HCT116 (cell line): ENCODE measurements at regions not wholly inside any gene's neighbourhood (a gene's known extent, or its start where the extent isn't known, plus 50 kb on each side); places are given as distances from the start of the nearest gene placed in this dataset.

Source experiments
- ATAC-seq: fragments of 200-7000 bp; cut with Tn5 transposase; 2 replicates; pipeline ENCODE4 v1.9.1; 2020; ENCODE audit warnings: mild to moderate bottlenecking, moderate library complexity
- BruUV-seq: library from RNA; stranded (reverse); fragments of 400-500 nt; replicated peaks from 2 replicates; lab custom pipeline; 2021; lab: Mats Ljungman, UMichigan
- CTCF ChIA-PET: fragments of 300-600 bp; sonication (Branson Sonifier 250); formaldehyde crosslinking; loops from one replicate; lab custom pipeline; 2021; ENCODE audit warnings: antibody characterized with exemption; lab: Charles Lee
- POLR2A ChIA-PET: fragments of 300-600, 350-600 bp; sonication (Branson Sonifier 250); formaldehyde crosslinking; loops from one replicate; lab custom pipeline; 2021; ENCODE audit warnings: antibody characterized with exemption; lab: Charles Lee
- RAD21 ChIA-PET, 2 experiments: fragments of 300-600 bp; sonication (Branson Sonifier 250); formaldehyde crosslinking; loops; one replicate each; lab custom pipeline; 2023; ENCODE audit warnings: low total read pairs in 2 of 2; ENCODE audit not compliant: uncharacterized antibody in 2 of 2, unreplicated experiment in 2 of 2, low non-redundant PET in 1 of 2; lab: Charles Lee
- DNase-seq: peaks from one replicate; pipeline ENCODE4 v3.0.0-alpha.2; 2010; ENCODE audit warnings: low read depth, low spot score
- H2AFZ ChIP-seq: fragments of 200-600 bp; shearing (Covaris generic), sonication (generic); 2 replicates; pipeline ENCODE4 v1.6.1; 2017; ENCODE audit warnings: low read depth, mixed run types, mixed read lengths, antibody characterized with exemption, low read length; ENCODE audit not compliant: poor library complexity, severe bottlenecking
- H3K27ac ChIP-seq: 2 replicates; pipeline ENCODE4 v1.5.1; 2012; ENCODE audit warnings: low read depth, low read length
- H3K27me3 ChIP-seq: fragments of 200-600 bp; sonication (generic); 2 replicates; pipeline ENCODE4 v1.6.1; 2016; ENCODE audit warnings: mixed run types, low read length, mixed read lengths; ENCODE audit not compliant: insufficient read depth
- H3K36me3 ChIP-seq, 2 experiments: fragments of 200-500 bp in 1 of 2; fragments of 200-600 bp in 1 of 2; sonication (Bioruptor generic) in 1 of 2; sonication (generic) in 1 of 2; 2 replicates each; pipeline versions ENCODE4 v1.5.1 to v1.6.1; 2014 to 2016; ENCODE audit warnings: low read length in 2 of 2, inconsistent platforms in 1 of 2, mixed read lengths in 1 of 2, mixed run types in 1 of 2; ENCODE audit not compliant: insufficient read depth in 2 of 2, control insufficient read depth in 1 of 2
- H3K4me1 ChIP-seq, 2 experiments: fragments of 200-600 bp in 1 of 2; sonication (generic) in 1 of 2; 2 replicates each; pipeline versions ENCODE4 v1.5.1 to v1.6.1; 2012 to 2017; ENCODE audit warnings: low read length in 2 of 2, inconsistent platforms in 1 of 2, mild to moderate bottlenecking in 1 of 2, mixed read lengths in 1 of 2, mixed run types in 1 of 2, moderate library complexity in 1 of 2; ENCODE audit not compliant: insufficient read depth in 2 of 2, control insufficient read depth in 1 of 2
- H3K4me2 ChIP-seq: fragments of 200-600 bp; sonication (generic); 2 replicates; pipeline ENCODE4 v1.6.1; 2017; ENCODE audit warnings: mixed run types, low read length, mixed read lengths
- H3K4me3 ChIP-seq, 2 experiments: fragments of 200-600 bp in 1 of 2; sonication (generic) in 1 of 2; replicated peaks in 1 of 2; 2 replicates each; pipeline ENCODE4 v1.5.1; 2011 to 2016; ENCODE audit warnings: low read length in 2 of 2, control low read depth in 1 of 2, low read depth in 1 of 2, mild to moderate bottlenecking in 1 of 2, mixed read lengths in 1 of 2, mixed run types in 1 of 2
- H3K79me2 ChIP-seq: fragments of 200-600 bp; sonication (generic); 2 replicates; pipeline ENCODE4 v1.6.1; 2017; ENCODE audit warnings: mild to moderate bottlenecking, mixed run types, low read length, moderate library complexity, mixed read lengths; ENCODE audit not compliant: insufficient read depth
- H3K9ac ChIP-seq: fragments of 200-600 bp; sonication (generic); 2 replicates; pipeline ENCODE4 v1.6.1; 2016; ENCODE audit warnings: low read length, mixed read lengths
- H3K9me2 ChIP-seq: fragments of 200-600 bp; sonication (generic), shearing (Covaris generic); 2 replicates; pipeline ENCODE4 v1.6.1; 2017; ENCODE audit warnings: mixed run types, mild to moderate bottlenecking, moderate library complexity; ENCODE audit not compliant: insufficient read depth
- H3K9me3 ChIP-seq, 2 experiments: fragments of 200-500 bp in 1 of 2; fragments of 200-600 bp in 1 of 2; sonication (Bioruptor generic) in 1 of 2; sonication (generic) in 1 of 2; 2 replicates each; pipeline ENCODE4 v1.6.1; 2014 to 2017; ENCODE audit warnings: low read length in 2 of 2, mixed read lengths in 2 of 2, inconsistent platforms in 1 of 2, low read depth in 1 of 2, mild to moderate bottlenecking in 1 of 2, mixed run types in 1 of 2, moderate library complexity in 1 of 2; ENCODE audit not compliant: control insufficient read depth in 1 of 2, insufficient read depth in 1 of 2
- H4K20me1 ChIP-seq: fragments of 200-600 bp; sonication (generic), shearing (Covaris generic); 2 replicates; pipeline ENCODE4 v1.6.1; 2017; ENCODE audit warnings: mixed run types, mild to moderate bottlenecking, moderate library complexity; ENCODE audit not compliant: insufficient read depth
- ATF3 ChIP-seq: IDR thresholded peaks from 2 replicates; pipeline ENCODE4 v1.6.1; 2012
- CBX3 ChIP-seq: IDR thresholded peaks from 2 replicates; pipeline ENCODE4 v1.6.1; 2012; ENCODE audit warnings: low read depth
- EGR1 ChIP-seq: IDR thresholded peaks from 2 replicates; pipeline ENCODE4 v1.6.1; 2012; ENCODE audit warnings: low read depth
- ELF1 ChIP-seq: IDR thresholded peaks from 2 replicates; pipeline ENCODE4 v1.6.1; 2012; ENCODE audit warnings: low read depth, borderline replicate concordance
- EZH2 ChIP-seq: fragments of 200-600 bp; sonication (generic); IDR thresholded peaks from 2 replicates; pipeline ENCODE4 v1.6.1; 2017; ENCODE audit warnings: antibody characterized with exemption, mixed run types
- EZH2phosphoT487 ChIP-seq: fragments of 200-600 bp; IDR thresholded peaks from 2 replicates; pipeline ENCODE4 v1.6.1; 2018; ENCODE audit warnings: antibody characterized with exemption, borderline replicate concordance
- FOSL1 ChIP-seq: IDR thresholded peaks from 2 replicates; pipeline ENCODE4 v1.6.1; 2012; ENCODE audit warnings: low read depth
- JUND ChIP-seq: IDR thresholded peaks from 2 replicates; pipeline ENCODE4 v1.6.1; 2012
- POLR2AphosphoS5 ChIP-seq: IDR thresholded peaks from 2 replicates; pipeline ENCODE4 v1.6.1; 2011; ENCODE audit warnings: mild to moderate bottlenecking, low read depth, low read length, moderate library complexity
- RAD21 ChIP-seq: IDR thresholded peaks from 2 replicates; pipeline ENCODE4 v1.6.1; 2012; ENCODE audit warnings: low read depth, mild to moderate bottlenecking
- SIN3A ChIP-seq: IDR thresholded peaks from 2 replicates; pipeline ENCODE4 v1.6.1; 2012; ENCODE audit warnings: low read depth
- TCF7L2 ChIP-seq: IDR thresholded peaks from 2 replicates; pipeline ENCODE4 v1.7.0; 2011; ENCODE audit warnings: borderline replicate concordance, inconsistent platforms; ENCODE audit not compliant: insufficient read depth, insufficient read length; ENCODE audit errors: extremely low read depth
- YY1 ChIP-seq: IDR thresholded peaks from 2 replicates; pipeline ENCODE4 v1.6.1; 2011; ENCODE audit warnings: low read length, low read depth, moderate library complexity, mild to moderate bottlenecking; ENCODE audit not compliant: insufficient replicate concordance; ENCODE audit errors: extremely low read depth
- ZFX ChIP-seq: fragments of 450-650 bp; IDR thresholded peaks from 2 replicates; pipeline ENCODE4 v1.6.1; 2017
- ZNF274 ChIP-seq: fragments of 200-500 bp; sonication (Bioruptor generic); IDR thresholded peaks from 2 replicates; pipeline ENCODE4 v1.6.1; 2014; ENCODE audit warnings: mild to moderate bottlenecking, low read depth, low read length, inconsistent platforms
- intact Hi-C: fragments of 100-400 bp; cut with micrococcal nuclease; formaldehyde crosslinking; loops from 2 replicates; pipeline ENCODE4 v1.10.0; 2022
- TF ChIP-seq, protein P1 (sequence below), 3 experiments: fragments of 200-600 bp in 1 of 3; sonication (generic) in 1 of 3; IDR thresholded peaks in 2 of 3; conservative IDR thresholded peaks in 1 of 3; 2 replicates each; pipeline ENCODE4 v1.5.1; 2012 to 2017; ENCODE audit warnings: low read depth in 2 of 3, low read length in 2 of 3, antibody characterized with exemption in 1 of 3, borderline replicate concordance in 1 of 3, control low read depth in 1 of 3, mild to moderate bottlenecking in 1 of 3, mixed read lengths in 1 of 3, mixed run types in 1 of 3, moderate library complexity in 1 of 3; ENCODE audit not compliant: insufficient read depth in 1 of 3

DNA sequence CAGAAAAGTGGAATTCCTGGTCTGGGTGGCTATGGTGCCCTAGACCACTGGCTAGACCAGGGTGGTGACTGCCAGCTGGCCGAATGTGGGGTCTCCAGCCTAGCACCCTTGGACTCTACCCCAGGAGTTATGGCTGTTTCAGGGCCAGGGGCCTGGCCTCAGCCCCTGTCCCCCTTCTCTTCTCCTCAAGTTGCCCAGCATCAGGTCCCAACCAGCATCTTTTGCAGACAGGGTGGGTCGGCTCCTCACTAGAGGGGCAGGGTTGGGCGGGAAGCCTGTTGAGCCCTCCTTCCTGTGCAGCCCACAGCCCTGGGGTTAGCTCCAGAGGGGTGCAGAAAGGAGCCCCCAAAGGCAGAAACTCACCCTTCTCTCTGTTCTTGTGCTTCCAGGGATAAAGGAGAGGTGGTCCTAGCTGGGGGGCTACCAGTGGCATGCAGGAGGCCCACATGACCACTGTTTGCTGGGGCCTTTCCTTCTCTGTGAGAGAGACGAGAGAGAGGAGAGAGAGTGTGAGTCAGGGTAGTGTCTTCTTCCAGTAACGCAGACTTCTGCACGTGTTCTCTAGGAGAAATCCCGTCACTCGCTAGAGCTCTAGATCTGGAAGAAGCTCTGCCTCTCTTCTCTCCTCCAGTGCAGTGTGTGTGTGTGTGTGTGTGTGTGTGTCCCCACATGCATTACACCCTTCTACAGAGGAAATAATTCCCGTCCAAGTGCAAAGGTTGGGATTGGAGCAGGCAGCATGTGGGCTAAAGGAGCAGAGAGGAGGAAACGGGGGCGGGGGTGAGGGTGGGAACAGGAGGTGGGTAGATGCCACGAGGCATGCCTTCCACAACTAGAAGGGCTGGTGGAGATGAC is 209.4 kb downstream of the SEC14L1 start:
- Histone ChIP-seq H3K4me1 (peaks cover 0 to 26% of the 10 kb centered on the region in 2 experiments; a peak in 2 of 4 replicates), H3K4me3 (no peak overlapping the region), H3K4me2 (no peak overlapping the region), H3K9me2 (no peaks in the 10 kb centered on the region), H3K27ac (no peak overlapping the region), H3K79me2 (peaks cover 90% of the 10 kb centered on the region), H2AFZ (no peak overlapping the region), H3K27me3 (no peaks in the 10 kb centered on the region), H3K9ac (no peak overlapping the region), H4K20me1 (peaks cover 17% of the 10 kb centered on the region; the same call in 1 of the 2 replicates), H3K36me3 (no peaks in the 10 kb centered on the region), H3K9me3 (no peaks in the 10 kb centered on the region)
- BruUV-seq = no TSS peak
- TF ChIP-seq, protein P1, sequence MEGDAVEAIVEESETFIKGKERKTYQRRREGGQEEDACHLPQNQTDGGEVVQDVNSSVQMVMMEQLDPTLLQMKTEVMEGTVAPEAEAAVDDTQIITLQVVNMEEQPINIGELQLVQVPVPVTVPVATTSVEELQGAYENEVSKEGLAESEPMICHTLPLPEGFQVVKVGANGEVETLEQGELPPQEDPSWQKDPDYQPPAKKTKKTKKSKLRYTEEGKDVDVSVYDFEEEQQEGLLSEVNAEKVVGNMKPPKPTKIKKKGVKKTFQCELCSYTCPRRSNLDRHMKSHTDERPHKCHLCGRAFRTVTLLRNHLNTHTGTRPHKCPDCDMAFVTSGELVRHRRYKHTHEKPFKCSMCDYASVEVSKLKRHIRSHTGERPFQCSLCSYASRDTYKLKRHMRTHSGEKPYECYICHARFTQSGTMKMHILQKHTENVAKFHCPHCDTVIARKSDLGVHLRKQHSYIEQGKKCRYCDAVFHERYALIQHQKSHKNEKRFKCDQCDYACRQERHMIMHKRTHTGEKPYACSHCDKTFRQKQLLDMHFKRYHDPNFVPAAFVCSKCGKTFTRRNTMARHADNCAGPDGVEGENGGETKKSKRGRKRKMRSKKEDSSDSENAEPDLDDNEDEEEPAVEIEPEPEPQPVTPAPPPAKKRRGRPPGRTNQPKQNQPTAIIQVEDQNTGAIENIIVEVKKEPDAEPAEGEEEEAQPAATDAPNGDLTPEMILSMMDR (IDR thresholded peaks at IDR 0.05 in 2 of 3, conservative IDR thresholded peaks at IDR 0.05 in 1 of 3; ENCODE audit: borderline replicate concordance in 1 of 3, insufficient read depth in 1 of 3, low read depth in 2 of 3, low read length in 2 of 3) = no peak
- TF ChIP-seq RAD21 (no peak), ZFX (no peak), EZH2phosphoT487 (no peak), FOSL1 (no peak), JUND (no peak), CBX3 (no peak), ZNF274 (no peak), POLR2AphosphoS5 (no peak), YY1 (no peak), ELF1 (no peak), SIN3A (no peak), EZH2 (no peak), TCF7L2 (no peak), EGR1 (no peak), ATF3 (no peak)
- ChIA-PET RAD21 (no interaction called here), POLR2A (no interaction called here), CTCF (interaction anchor here (2.6 kb wide), 1 partner anchor 19 kb away, joined by 9 read pairs; no protein-coding TSS in a partner anchor)
- intact Hi-C loops = loop anchor here (5.0 kb wide), 1 partner anchor 122 kb away; no protein-coding TSS in a partner anchor
- ATAC-seq (no peak), DNase-seq (no peak)
